RWPE2 (cell line): ENCODE measurements at regions not wholly inside any gene's neighbourhood (a gene's known extent, or its start where the extent isn't known, plus 50 kb on each side); places are given as distances from the start of the nearest gene placed in this dataset.

ENCODE experiments used
- ATAC-seq: fragments of 200-7000 bp; cut with Tn5 transposase; 3 replicates; pipeline ENCODE4 v1.9.1; 2021; ENCODE audit warnings: low read depth
- DNase-seq: peaks from one replicate; pipeline ENCODE4 v3.0.0-alpha.2; 2020; ENCODE audit warnings: low spot score
- H3K27ac ChIP-seq: fragments of 450-650 bp; 2 replicates; pipeline ENCODE4 v1.5.1; 2017; ENCODE audit warnings: mild to moderate bottlenecking; ENCODE audit not compliant: poor library complexity, severe bottlenecking
- H3K27me3 ChIP-seq: fragments of 250-450 bp; sonication (Bioruptor Pico); 2 replicates; pipeline ENCODE4 v1.5.1; 2021; ENCODE audit warnings: mild to moderate bottlenecking, moderate library complexity; ENCODE audit not compliant: insufficient read depth, poor library complexity, severe bottlenecking
- H3K36me3 ChIP-seq: fragments of 250-450 bp; sonication (Bioruptor Pico); 2 replicates; pipeline ENCODE4 v1.5.1; 2020; ENCODE audit warnings: low read depth, mild to moderate bottlenecking, moderate library complexity
- H3K4me1 ChIP-seq: fragments of 250-450 bp; sonication (Bioruptor Pico); 2 replicates; pipeline ENCODE4 v1.5.1; 2021; ENCODE audit warnings: mild to moderate bottlenecking, moderate library complexity; ENCODE audit not compliant: insufficient read depth, poor library complexity, severe bottlenecking
- H3K4me3 ChIP-seq: fragments of 250-450 bp; sonication (Bioruptor Pico); 2 replicates; pipeline ENCODE4 v1.5.1; 2021; ENCODE audit warnings: mild to moderate bottlenecking, moderate library complexity; ENCODE audit not compliant: severe bottlenecking
- H3K9me3 ChIP-seq: fragments of 250-450 bp; sonication (Bioruptor Pico); 2 replicates; pipeline ENCODE4 v1.5.1; 2021; ENCODE audit warnings: mild to moderate bottlenecking, moderate library complexity; ENCODE audit not compliant: severe bottlenecking
- CTCF ChIP-seq: fragments of 450-650 bp; IDR thresholded peaks from one replicate; pipeline ENCODE4 v1.5.1; 2017; ENCODE audit warnings: mild to moderate bottlenecking, moderate library complexity; ENCODE audit not compliant: poor library complexity, severe bottlenecking

- Histone ChIP-seq H3K27ac (no peak overlapping the region), H3K9me3 (no peaks in the 10 kb centered on the region), H3K36me3 (no peaks in the 10 kb centered on the region), H3K4me3 (no peak overlapping the region), H3K27me3 (no peaks in the 10 kb centered on the region), H3K4me1 (no peaks in the 10 kb centered on the region)
- no peak for TF ChIP-seq CTCF
- no peak for DNase-seq
- ATAC-seq = no peak
These were observed 145.9 kb upstream of the GNPDA2 start for GRCh38 chr4:44872246-44872645.

GRCh38 chr4:44871133-44871532 lies 144.8 kb upstream of the GNPDA2 start:
- Histone ChIP-seq H3K4me1 (no peaks in the 10 kb centered on the region), H3K27me3 (no peaks in the 10 kb centered on the region), H3K4me3 (no peak overlapping the region), H3K9me3 (no peaks in the 10 kb centered on the region), H3K36me3 (no peaks in the 10 kb centered on the region), H3K27ac (no peak overlapping the region)
- no peak for ATAC-seq
- no peak for TF ChIP-seq CTCF
- DNase-seq = no peak

- H3K4me3 ChIP-seq = no peak overlapping the region
- H3K27ac ChIP-seq = no peak overlapping the region
- no peaks in the 10 kb centered on the region for H3K27me3 ChIP-seq
- no peaks in the 10 kb centered on the region for H3K36me3 ChIP-seq
- DNase-seq (no peak), ATAC-seq (no peak)
- no peaks in the 10 kb centered on the region for H3K9me3 ChIP-seq
- TF ChIP-seq CTCF = no peak
- no peaks in the 10 kb centered on the region for H3K4me1 ChIP-seq
These were observed 143.6 kb upstream of the GNPDA2 start for GRCh38 chr4:44869985-44870384.

- peak; percentile 24 for TF ChIP-seq CTCF
- Histone ChIP-seq H3K36me3 (no peaks in the 10 kb centered on the region), H3K4me3 (no peak overlapping the region), H3K27ac (no peak overlapping the region), H3K4me1 (no peaks in the 10 kb centered on the region), H3K27me3 (no peaks in the 10 kb centered on the region), H3K9me3 (no peaks in the 10 kb centered on the region)
- no peak for ATAC-seq
- no peak for DNase-seq
These were observed 143.0 kb upstream of the GNPDA2 start for GRCh38 chr4:44869222-44869882.

- H3K27me3 ChIP-seq = no peaks in the 10 kb centered on the region
- peak overlapping the region; percentile 84 for H3K27ac ChIP-seq
- no peaks in the 10 kb centered on the region for H3K36me3 ChIP-seq
- H3K9me3 ChIP-seq = no peaks in the 10 kb centered on the region
- peak; percentile 88 for ATAC-seq
- no peak for DNase-seq
- TF ChIP-seq CTCF = no peak
- H3K4me3 ChIP-seq = no peak overlapping the region
- H3K4me1 ChIP-seq = peaks cover 15% of the 10 kb centered on the region
These were observed 135.4 kb upstream of the GNPDA2 start for GRCh38 chr4:44861756-44862155.
